Small intestine (tissue), 7 donors: ENCODE measurements at regions not wholly inside any gene's neighbourhood (a gene's known extent, or its start where the extent isn't known, plus 50 kb on each side); places are given as distances from the start of the nearest gene placed in this dataset.
"Not testable (repeated sequence)": the region's sequence is repeated elsewhere in the genome, so short reads cannot be mapped to it uniquely, and the experiment has no call there.

Experiments
- DNase-seq, 2 donors: peaks; one replicate each; pipeline versions ENCODE4 v3.0.0 to v3.0.0-alpha.2; 2013
- FAIRE-seq: peaks from 2 replicates; lab custom pipeline; 2012; peaks lifted over from hg19 to GRCh38; lab: Jason Lieb, UNC
- H3K27ac ChIP-seq, 3 donors: one replicate each; pipeline ENCODE4 v1.5.1; 2013; ENCODE audit warnings: low read length in 2 of 3, mild to moderate bottlenecking in 2 of 3, control low read depth in 1 of 3, inconsistent platforms in 1 of 3, low read depth in 1 of 3, moderate library complexity in 1 of 3
- H3K27me3 ChIP-seq, 3 donors: one replicate each; pipeline ENCODE4 v1.6.1; 2013; ENCODE audit warnings: low read length in 3 of 3, inconsistent platforms in 1 of 3; ENCODE audit not compliant: control insufficient read depth in 3 of 3, insufficient read depth in 3 of 3
- H3K36me3 ChIP-seq, 3 donors: one replicate each; pipeline ENCODE4 v1.6.1; 2013; ENCODE audit warnings: low read length in 3 of 3, inconsistent platforms in 1 of 3, low read depth in 1 of 3, mild to moderate bottlenecking in 1 of 3, moderate library complexity in 1 of 3; ENCODE audit not compliant: control insufficient read depth in 3 of 3, insufficient read depth in 2 of 3
- H3K4me1 ChIP-seq, 3 donors: one replicate each; pipeline ENCODE4 v1.6.1; 2013; ENCODE audit warnings: low read length in 2 of 3, inconsistent platforms in 1 of 3, low read depth in 1 of 3, mild to moderate bottlenecking in 1 of 3, moderate library complexity in 1 of 3; ENCODE audit not compliant: control insufficient read depth in 3 of 3, insufficient read depth in 2 of 3
- H3K4me3 ChIP-seq, 3 donors: one replicate each; pipeline ENCODE4 v1.5.1; 2013; ENCODE audit warnings: low read length in 3 of 3, control low read depth in 1 of 3, inconsistent platforms in 1 of 3, low read depth in 1 of 3, mild to moderate bottlenecking in 1 of 3, moderate library complexity in 1 of 3
- H3K9me3 ChIP-seq, 2 donors: one replicate each; pipeline ENCODE4 v1.6.1; 2013; ENCODE audit warnings: low read depth in 1 of 2, low read length in 1 of 2; ENCODE audit not compliant: control insufficient read depth in 2 of 2, insufficient read depth in 1 of 2
- WGBS, 3 donors: extraction: QIAGEN DNeasy Blood & Tissue Kit; methylation state at CpG; one replicate each; pipeline ENCODE4 v1.1.7; 2013; 5-methylcytosine and 5-hydroxymethylcytosine counted together
- donor health status: healthy with polysubstance abuse.
- donor health status: control.
- donor health status: control.
- donor health status: Bipolar disorder and iron deficiency.
- donor health status: healthy.

DNA sequence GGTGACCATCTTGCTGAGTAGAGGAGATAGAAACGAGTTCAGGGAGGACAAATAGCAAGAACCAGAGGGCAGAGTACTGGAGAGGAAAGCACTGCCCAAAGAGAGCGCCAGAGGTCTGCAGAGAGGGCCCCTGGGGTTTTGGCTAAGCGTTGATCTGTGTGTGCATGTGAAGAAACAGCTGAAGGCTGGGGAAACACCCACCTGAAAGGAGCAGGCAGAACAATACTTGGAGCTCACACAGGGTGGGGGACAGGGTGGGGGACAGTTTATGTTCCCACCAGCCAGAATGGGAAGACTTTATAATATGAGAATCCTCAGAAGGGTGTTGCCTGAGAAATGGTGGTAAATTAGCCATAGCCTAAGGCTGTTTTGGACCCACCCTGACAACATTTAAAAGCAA is 200.4 kb downstream of the NPIPB11 start:
- H3K27me3 ChIP-seq, FAIRE-seq, H3K4me3 ChIP-seq, H3K9me3 ChIP-seq, H3K4me1 ChIP-seq, H3K36me3 ChIP-seq, H3K27ac ChIP-seq, DNase-seq: not testable (repeated sequence)
- 73 to 77% (median 74%) methylated on average over 3 of the region's 3 CpGs for WGBS, 3 donors

DNA sequence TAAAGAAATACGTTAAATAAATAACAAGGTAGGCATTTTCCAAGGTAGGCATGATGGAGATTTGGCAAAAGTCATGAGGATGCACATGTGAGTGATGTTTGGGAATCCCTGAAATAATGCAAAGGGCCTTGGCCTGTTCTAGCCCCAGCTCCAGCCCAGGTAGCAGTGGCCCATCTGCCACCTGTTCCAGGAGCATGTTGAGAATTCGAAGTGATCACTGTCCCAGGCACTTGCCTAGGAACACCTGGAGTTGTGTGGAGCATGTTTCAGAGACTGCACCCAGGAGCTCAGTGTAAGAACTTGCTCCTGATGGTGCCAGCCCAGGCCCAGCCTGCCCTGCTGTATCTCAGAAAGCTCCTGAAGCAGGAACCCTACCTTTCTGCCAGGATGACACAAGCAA is 201.4 kb downstream of the NPIPB11 start:
- not testable (repeated sequence) for H3K4me1 ChIP-seq, FAIRE-seq, DNase-seq, H3K27ac ChIP-seq, H3K9me3 ChIP-seq, H3K4me3 ChIP-seq, H3K27me3 ChIP-seq, H3K36me3 ChIP-seq
- WGBS, 3 donors: 91 to 93% (median 92%) methylated on average over 2 of the region's 2 CpGs

DNA sequence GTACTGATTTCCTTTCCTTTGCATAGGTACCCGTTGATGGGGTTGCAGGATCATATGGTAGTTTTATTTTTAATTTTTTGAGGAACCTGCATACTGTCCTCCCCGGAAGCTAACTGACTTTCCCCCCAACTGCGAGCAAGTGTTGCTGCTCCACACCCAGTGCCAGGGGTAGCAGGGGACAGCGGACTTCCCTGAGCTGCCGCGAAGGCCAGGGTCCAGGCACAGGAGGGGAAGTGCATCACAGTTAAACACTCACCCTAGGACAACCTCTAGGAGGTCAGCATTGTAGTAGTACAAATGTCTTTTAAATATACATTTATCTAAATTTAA is 201.7 kb downstream of the NPIPB11 start:
- WGBS, 3 donors: 89 to 98% (median 92%) methylated on average over 6 of the region's 6 CpGs
- no peak for DNase-seq
- Histone ChIP-seq H3K27me3 (no peaks in the 10 kb centered on the region), H3K4me3 (no peak overlapping the region), H3K27ac (no peak overlapping the region), H3K4me1 (no peaks in the 10 kb centered on the region), H3K36me3 (no peaks in the 10 kb centered on the region), H3K9me3 (peaks cover 0 to 5% of the 10 kb centered on the region in 2 donors)
- FAIRE-seq: no peak

DNA sequence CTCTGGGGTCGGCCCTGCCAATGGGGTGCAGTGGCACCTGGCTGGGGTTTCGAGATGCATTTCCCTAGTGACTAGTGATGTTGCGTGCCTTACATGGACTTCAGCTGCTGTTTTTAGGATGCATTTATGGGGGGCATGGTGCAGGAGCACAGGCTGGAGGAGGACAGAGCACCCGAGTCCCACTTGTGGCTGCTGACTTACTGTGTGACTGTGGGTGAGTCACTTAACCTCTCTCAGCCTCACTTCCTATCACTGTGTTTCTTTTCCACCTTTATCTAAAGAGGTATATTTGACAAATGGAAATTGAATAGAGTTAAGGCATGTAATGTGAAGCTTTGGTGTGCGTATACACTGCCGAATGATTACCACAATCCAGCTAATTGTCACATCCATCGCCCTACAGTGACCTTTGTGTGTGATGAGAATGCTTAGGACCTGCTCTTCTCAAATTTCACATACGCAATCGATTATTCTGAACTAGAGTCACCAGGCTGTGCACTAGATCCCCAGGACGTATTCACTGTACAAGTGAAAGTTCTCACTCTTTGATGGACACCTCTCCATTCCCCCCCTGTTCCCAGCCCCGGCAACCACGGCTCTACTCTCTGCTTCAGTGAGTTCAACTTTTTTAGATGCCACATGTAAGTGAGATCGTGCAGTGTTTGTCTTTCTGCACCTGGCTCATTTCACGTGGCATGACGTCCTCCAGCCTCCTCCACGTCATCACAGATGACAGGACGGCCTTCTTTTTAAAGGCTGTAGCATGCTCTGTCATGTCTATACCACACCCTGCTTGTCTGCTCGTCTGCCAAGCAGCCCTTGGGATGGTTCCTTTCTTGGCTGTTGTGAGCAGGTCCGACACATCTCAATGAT is 202.3 kb downstream of the NPIPB11 start:
- not testable (repeated sequence) for H3K27me3 ChIP-seq, H3K9me3 ChIP-seq, H3K4me1 ChIP-seq, H3K4me3 ChIP-seq, H3K36me3 ChIP-seq, FAIRE-seq, H3K27ac ChIP-seq, DNase-seq
- WGBS, 3 donors: 87 to 95% (median 92%) methylated on average over 16 to 19 of the region's 19 CpGs

DNA sequence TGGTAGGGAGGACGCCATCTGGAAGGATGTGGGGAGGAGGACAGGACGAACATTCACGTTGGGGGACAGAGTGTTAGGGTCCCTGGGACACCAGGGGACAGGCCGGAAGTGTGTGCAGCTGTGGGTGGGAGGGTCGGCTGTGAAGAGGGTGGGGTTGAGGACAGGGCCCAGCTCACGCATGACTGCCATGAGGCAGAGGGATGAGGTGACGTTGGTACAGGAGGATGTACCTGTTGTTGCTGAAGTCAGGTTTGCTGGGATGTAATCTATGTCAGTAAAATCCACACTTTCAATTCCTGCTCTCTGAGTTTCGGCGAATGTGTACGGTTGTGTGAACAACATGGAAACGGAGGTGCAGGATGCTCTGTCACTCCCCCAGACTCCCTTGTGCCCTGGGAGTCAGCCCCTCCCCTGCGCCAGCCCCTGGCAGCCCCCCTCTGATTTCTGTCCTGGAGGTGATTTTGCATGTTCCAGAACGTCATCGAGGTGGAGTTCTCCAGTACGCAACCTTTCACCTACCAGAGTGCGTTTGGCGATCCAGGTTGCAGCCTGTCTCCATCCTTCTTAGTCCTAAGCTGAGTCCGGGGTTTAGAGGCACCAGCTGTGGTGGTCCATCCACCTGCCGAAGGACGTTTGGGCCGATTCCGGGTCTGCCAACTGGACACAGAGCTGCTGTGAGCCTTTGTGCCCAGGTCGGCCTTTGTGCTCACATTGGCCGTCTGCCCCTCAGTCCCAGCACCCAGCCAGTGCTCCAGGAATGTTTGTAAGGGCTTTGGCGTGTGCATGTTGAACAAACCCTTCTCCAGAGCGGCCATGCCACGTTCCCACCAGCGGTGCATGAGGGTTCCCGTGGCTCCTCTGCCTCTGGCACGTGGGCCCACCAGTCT is 203.2 kb downstream of the NPIPB11 start:
- not testable (repeated sequence) for H3K4me3 ChIP-seq, H3K4me1 ChIP-seq, H3K27ac ChIP-seq, H3K36me3 ChIP-seq, H3K9me3 ChIP-seq, DNase-seq, FAIRE-seq, H3K27me3 ChIP-seq
- 81 to 88% (median 83%) methylated on average over 29 to 30 of the region's 30 CpGs for WGBS, 3 donors

DNA sequence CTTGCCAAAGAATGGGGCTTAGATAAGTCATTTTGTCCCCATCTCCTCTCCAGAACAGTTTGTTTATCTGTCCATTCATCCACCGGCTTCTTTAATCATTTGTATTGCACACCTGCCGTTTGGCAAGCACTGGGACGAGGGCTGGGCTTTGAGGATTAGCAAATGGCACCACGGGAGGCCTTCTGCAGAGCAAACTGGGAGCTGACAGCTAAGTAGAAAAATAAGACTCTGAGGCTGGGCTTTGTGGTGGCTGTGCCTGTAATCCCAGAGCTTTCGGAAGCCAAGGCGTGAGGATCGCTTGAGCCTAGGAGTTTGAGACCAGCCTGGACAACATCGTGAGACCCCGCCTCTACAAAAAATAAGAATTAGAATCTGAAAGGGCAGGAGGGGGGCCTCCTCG is 203.9 kb downstream of the NPIPB11 start:
- DNase-seq: peak in 1 of 2 donors; percentile 13
- not testable (repeated sequence) for H3K36me3 ChIP-seq, FAIRE-seq, H3K27ac ChIP-seq, H3K4me3 ChIP-seq, H3K4me1 ChIP-seq, H3K27me3 ChIP-seq, H3K9me3 ChIP-seq
- 36 to 64% (median 40%) methylated on average over 9 to 10 of the region's 10 CpGs for WGBS, 3 donors

DNA sequence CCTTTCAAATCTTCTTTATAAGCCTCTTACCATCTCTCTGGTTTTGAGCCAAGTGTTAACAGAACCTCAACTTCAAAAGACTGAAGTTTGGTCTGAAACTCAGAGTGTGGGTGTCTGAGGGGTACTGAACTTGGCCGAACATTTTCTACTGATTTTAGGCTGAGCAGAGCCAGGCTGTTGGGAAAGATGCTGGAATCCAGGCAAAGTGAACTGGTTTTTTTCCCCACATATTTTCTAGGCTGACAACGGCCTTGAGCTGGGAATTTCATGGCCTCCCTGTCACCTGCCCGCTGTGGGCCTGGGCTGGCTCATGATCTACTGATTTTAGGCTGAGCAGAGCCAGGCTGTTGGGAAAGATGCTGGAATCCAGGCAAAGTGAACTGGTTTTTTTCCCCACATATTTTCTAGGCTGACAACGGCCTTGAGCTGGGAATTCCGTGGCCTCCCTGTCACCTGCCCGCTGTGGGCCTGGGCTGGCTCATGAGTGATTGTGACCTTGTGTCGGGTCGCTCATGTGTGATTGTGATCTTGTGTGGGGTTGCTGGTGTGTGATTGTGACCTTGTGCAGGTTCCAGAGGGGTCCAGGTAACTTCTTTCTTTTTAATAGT is 204.4 kb downstream of the NPIPB11 start:
- peak overlapping the region in 1 of 3 donors; percentile 17 for H3K27ac ChIP-seq
- not testable (repeated sequence) for H3K4me1 ChIP-seq, FAIRE-seq, H3K36me3 ChIP-seq, H3K27me3 ChIP-seq, H3K9me3 ChIP-seq, H3K4me3 ChIP-seq, DNase-seq
- WGBS, 3 donors: 21 to 60% (median 29%) methylated on average over 8 of the region's 8 CpGs

DNA sequence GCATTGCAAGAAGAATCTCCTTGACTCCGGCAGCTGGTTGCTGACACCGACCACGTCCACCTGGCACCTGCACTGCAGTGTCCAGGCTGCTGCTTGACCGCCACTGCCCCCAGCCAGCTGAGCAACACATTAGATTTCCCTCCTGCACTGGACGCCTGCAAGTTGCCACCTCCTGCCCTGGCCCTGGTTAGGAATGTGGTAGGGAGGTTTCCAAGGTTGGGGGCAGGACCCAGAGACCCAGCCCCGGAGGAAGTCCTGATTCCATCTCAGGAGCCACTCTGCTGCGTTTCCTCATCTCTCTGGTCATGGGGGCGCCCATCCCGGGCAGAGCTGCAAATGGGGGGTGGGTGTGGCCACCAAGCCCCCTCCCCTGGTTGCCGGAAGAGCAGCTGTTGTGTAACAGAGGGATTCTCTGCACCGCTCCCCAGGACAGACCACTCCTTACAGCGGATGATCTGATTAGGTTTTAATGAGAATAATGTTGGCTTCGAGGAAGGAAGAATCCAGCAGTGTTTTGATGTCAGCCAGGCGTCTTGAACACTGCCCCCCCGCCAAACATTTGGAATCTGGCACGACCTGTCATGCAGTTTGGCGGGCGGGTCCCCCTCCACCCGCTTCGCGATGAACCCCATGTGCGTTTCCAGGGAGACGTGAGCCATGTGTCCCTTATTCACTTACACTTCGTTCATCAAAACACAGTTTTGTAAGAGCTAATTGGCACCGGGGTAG is 205.1 kb downstream of the NPIPB11 start:
- FAIRE-seq, H3K9me3 ChIP-seq, H3K36me3 ChIP-seq, H3K4me1 ChIP-seq, H3K27me3 ChIP-seq, DNase-seq, H3K4me3 ChIP-seq: not testable (repeated sequence)
- 49 to 50% (median 50%) methylated on average over 25 of the region's 25 CpGs for WGBS, 3 donors
- peak overlapping the region in 1 of 3 donors; percentile 17 for H3K27ac ChIP-seq
